GM06990 (cell line): ENCODE measurements at regions not wholly inside any gene's neighbourhood (a gene's known extent, or its start where the extent isn't known, plus 50 kb on each side); places are given as distances from the start of the nearest gene placed in this dataset.
"Not testable (repeated sequence)": the region's sequence is repeated elsewhere in the genome, so short reads cannot be mapped to it uniquely, and the experiment has no call there.

ENCODE experiments used
- DNase-seq: peaks from one replicate; pipeline ENCODE4 v3.0.0-alpha.2; 2011; ENCODE audit not compliant: insufficient read length; ENCODE audit errors: extremely low read depth
- H3K27me3 ChIP-seq: replicated peaks from 2 replicates; pipeline ENCODE4 v1.6.0; 2011; ENCODE audit warnings: low read length; ENCODE audit not compliant: control insufficient read depth, insufficient read depth
- H3K36me3 ChIP-seq: 2 replicates; pipeline ENCODE4 v1.5.1; 2011; ENCODE audit warnings: low read length; ENCODE audit not compliant: control insufficient read depth, insufficient read depth
- H3K4me3 ChIP-seq: replicated peaks from 2 replicates; pipeline ENCODE4 v1.5.1; 2011; ENCODE audit warnings: low read depth, mild to moderate bottlenecking, control low read depth, low read length
- TF ChIP-seq, protein P1 (sequence below): IDR thresholded peaks from 2 replicates; pipeline ENCODE4 v1.5.1; 2011; ENCODE audit warnings: low read length, control low read depth, mild to moderate bottlenecking, inconsistent platforms; ENCODE audit not compliant: insufficient read depth, poor library complexity, severe bottlenecking

DNA sequence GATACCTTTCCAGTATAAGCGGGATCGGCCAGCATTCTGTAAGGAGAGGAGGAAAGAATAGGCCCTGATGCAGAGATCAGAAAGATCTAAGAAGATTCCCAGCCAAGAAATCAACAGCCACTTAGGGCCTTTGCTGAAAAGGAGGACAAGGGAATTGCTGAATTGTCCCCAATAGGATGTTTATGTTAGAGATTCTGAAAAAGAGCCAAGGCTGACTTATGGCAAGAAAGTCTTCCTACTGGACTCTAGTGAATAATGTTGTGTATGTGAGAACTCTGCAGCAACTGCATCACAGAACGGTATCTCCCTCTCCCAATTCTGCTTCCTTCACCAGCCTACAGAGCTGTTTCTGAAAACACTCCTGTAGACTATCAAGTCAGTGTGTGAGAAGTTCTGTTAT is 298.0 kb upstream of the CXADR start:
- TF ChIP-seq, protein P1, sequence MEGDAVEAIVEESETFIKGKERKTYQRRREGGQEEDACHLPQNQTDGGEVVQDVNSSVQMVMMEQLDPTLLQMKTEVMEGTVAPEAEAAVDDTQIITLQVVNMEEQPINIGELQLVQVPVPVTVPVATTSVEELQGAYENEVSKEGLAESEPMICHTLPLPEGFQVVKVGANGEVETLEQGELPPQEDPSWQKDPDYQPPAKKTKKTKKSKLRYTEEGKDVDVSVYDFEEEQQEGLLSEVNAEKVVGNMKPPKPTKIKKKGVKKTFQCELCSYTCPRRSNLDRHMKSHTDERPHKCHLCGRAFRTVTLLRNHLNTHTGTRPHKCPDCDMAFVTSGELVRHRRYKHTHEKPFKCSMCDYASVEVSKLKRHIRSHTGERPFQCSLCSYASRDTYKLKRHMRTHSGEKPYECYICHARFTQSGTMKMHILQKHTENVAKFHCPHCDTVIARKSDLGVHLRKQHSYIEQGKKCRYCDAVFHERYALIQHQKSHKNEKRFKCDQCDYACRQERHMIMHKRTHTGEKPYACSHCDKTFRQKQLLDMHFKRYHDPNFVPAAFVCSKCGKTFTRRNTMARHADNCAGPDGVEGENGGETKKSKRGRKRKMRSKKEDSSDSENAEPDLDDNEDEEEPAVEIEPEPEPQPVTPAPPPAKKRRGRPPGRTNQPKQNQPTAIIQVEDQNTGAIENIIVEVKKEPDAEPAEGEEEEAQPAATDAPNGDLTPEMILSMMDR = no peak
- H3K27me3 ChIP-seq = no peaks in the 10 kb centered on the region
- no peak for DNase-seq
- no peak overlapping the region for H3K4me3 ChIP-seq
- no peaks in the 10 kb centered on the region for H3K36me3 ChIP-seq

DNA sequence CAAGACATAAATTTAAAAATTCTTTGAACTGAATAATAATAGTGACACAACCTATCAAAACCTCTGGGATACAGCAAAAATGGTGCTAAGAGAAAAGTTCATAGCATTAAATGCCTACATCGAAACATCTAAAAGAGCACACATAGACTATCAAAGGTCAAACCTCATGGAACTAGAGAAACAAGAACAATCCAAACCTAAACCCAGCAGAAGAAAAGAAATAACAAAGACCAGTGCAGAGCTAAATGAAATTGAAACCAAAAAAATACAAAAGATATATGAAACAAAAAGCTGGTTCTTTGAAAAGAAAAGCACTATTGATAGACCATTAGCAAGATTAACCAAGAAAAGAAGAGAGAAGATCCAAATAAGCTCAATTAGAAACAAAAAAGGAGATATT is 293.8 kb upstream of the CXADR start:
- not testable (repeated sequence) for DNase-seq, H3K4me3 ChIP-seq, H3K36me3 ChIP-seq, H3K27me3 ChIP-seq

DNA sequence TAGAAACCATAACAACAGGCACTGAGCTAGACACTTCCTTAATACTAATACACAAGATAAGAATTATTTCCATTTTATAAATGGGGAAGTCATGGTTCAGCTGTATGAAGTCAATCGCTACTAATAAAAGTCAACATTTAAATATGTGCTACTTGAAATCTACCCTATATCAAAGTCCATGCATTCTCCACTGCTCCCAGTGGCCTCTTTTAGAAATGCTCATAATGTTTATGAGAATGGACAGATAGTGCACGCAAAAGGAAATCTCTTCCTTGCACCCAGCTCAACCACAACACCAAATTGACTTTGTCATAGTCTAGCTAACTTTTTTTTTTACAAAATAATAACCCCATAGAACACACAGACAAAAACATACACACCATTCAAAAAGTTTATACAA is 281.7 kb upstream of the CXADR start:
- TF ChIP-seq, protein P1 = no peak
- Histone ChIP-seq H3K4me3 (no peak overlapping the region), H3K27me3 (no peaks in the 10 kb centered on the region), H3K36me3 (no peaks in the 10 kb centered on the region)
- no peak for DNase-seq

DNA sequence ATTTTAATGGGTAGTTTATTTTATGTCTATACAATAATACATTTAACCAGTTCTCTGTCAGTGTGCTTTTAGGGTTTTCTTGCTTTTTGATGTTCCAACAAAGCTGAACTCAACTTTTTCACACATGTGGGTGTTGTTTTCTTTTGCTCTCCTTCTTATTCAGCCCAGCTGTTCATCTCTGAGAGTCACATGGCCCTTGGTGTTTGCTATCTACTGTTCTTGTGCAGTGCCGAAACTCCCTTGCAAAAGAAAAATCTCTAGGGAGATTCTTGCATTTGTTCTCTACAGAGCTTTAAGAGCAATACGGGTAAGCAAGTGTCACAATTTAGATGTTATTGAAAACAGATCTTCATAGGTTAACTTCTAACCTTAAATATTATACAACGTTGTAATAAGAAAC is 281.1 kb upstream of the CXADR start:
- Histone ChIP-seq H3K4me3 (no peak overlapping the region), H3K36me3 (no peaks in the 10 kb centered on the region), H3K27me3 (no peaks in the 10 kb centered on the region)
- TF ChIP-seq, protein P1 = no peak
- DNase-seq = no peak

DNA sequence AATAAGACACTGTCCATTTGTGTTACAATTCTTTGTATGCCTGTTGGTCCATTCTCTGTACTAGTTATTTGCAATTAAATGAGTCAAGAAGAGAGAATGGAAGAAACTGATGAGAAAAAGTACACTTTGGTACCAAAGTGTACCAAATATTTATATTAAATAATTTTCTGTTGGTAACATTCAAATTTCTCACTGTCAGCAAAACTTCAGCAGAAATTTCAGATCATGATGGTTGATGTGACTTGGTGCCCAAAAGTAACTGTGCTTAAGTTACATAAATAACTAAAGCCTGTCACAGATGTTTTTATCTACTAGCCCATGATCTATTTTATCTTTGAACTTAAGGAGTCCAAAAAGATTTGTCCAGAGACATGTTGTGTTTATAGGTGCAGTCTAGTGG is 274.4 kb upstream of the CXADR start:
- TF ChIP-seq, protein P1 = no peak
- no peaks in the 10 kb centered on the region for H3K36me3 ChIP-seq
- H3K27me3 ChIP-seq = no peaks in the 10 kb centered on the region
- H3K4me3 ChIP-seq = no peak overlapping the region
- no peak for DNase-seq

DNA sequence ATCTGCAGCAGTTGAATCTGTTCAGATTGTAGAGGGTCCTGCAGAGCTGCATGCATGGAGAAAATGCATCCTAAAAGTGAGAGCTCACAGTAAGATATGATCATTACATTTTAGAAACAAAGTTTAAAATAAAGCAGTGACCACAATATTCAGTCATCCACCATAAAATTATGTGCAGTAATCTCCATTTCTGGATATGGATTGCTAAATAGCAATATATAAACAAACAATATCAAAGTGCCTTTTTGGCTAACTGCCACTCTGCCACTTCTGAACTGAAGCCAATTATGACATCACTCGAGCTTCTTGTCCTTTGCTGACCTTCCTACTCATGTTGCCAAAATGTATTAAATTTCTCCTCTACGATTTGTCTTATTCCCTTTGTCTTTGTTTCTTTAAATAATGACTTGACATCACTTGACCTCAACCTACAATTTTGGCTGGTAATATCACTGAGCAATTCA is 262.0 kb upstream of the CXADR start:
- Histone ChIP-seq H3K27me3 (no peaks in the 10 kb centered on the region), H3K4me3 (no peak overlapping the region), H3K36me3 (no peaks in the 10 kb centered on the region)
- TF ChIP-seq, protein P1 = no peak
- no peak for DNase-seq
